Activated CD8-positive, alpha-beta T cell treated with anti-CD3 and anti-CD28 coated beads for 36 hours (primary cell): ENCODE measurements at regions not wholly inside any gene's neighbourhood (a gene's known extent, or its start where the extent isn't known, plus 50 kb on each side); places are given as distances from the start of the nearest gene placed in this dataset.

Experiments
- ATAC-seq: fragments of 200-7000 bp; cut with Tn5 transposase; one replicate; pipeline ENCODE4 v1.10.0; 2021; ENCODE audit warnings: mild to moderate bottlenecking, moderate library complexity
- CTCF ChIA-PET: fragments of 350-600 bp; sonication (Branson Sonifier 250); formaldehyde crosslinking; loops from one replicate; lab custom pipeline; 2021; ENCODE audit warnings: antibody characterized with exemption; lab: Charles Lee
- POLR2A ChIA-PET: fragments of 350-600 bp; sonication (Branson Sonifier 250); formaldehyde crosslinking; loops from one replicate; lab custom pipeline; 2021; ENCODE audit warnings: antibody characterized with exemption; lab: Charles Lee
- DNase-seq: peaks from one replicate; pipeline ENCODE4 v3.0.0-alpha.2; 2020
- H3K27ac Mint-ChIP-seq: one replicate; pipeline ENCODE4 v1.8.0; 2021; ENCODE audit warnings: mild to moderate bottlenecking, mixed read lengths
- H3K27me3 Mint-ChIP-seq: one replicate; pipeline ENCODE4 v1.8.0; 2021; ENCODE audit warnings: mixed read lengths
- H3K36me3 Mint-ChIP-seq: one replicate; pipeline ENCODE4 v1.8.0; 2021; ENCODE audit warnings: low read depth, mixed read lengths
- H3K4me1 Mint-ChIP-seq: one replicate; pipeline ENCODE4 v1.8.0; 2021; ENCODE audit warnings: low read depth, mixed read lengths
- H3K4me3 Mint-ChIP-seq: one replicate; pipeline ENCODE4 v1.8.0; 2021; ENCODE audit warnings: mild to moderate bottlenecking, moderate library complexity, mixed read lengths
- H3K9me3 Mint-ChIP-seq: one replicate; pipeline ENCODE4 v1.8.0; 2021; ENCODE audit warnings: mixed read lengths
- CTCF ChIP-seq: fragments of 200-600 bp; IDR thresholded peaks from one replicate; pipeline ENCODE4 v1.8.0; 2022; ENCODE audit warnings: antibody characterized with exemption, mild to moderate bottlenecking
- intact Hi-C: fragments of 100-400 bp; cut with micrococcal nuclease; formaldehyde crosslinking; loops from one replicate; pipeline ENCODE4 v1.10.0; 2022

- no peaks in the 10 kb centered on the region for H3K36me3 Mint-ChIP-seq
- DNase-seq (no peak), ATAC-seq (no peak)
- H3K9me3 Mint-ChIP-seq, result no peaks in the 10 kb centered on the region
- CTCF ChIA-PET, result no interaction called here
- intact Hi-C loops, result no loop called here
- H3K4me3 Mint-ChIP-seq, result no peak overlapping the region
- H3K27ac Mint-ChIP-seq, result no peak overlapping the region
- no peak for TF ChIP-seq CTCF
- no peaks in the 10 kb centered on the region for H3K4me1 Mint-ChIP-seq
- POLR2A ChIA-PET, result no interaction called here
- no peaks in the 10 kb centered on the region for H3K27me3 Mint-ChIP-seq
These were observed 454.0 kb upstream of the HS6ST1 start for GRCh38 chr2:128772671-128773070.

- H3K27me3 Mint-ChIP-seq, result no peaks in the 10 kb centered on the region
- no peaks in the 10 kb centered on the region for H3K9me3 Mint-ChIP-seq
- no peak overlapping the region for H3K27ac Mint-ChIP-seq
- CTCF ChIA-PET, result no interaction called here
- ATAC-seq, result no peak
- no peaks in the 10 kb centered on the region for H3K36me3 Mint-ChIP-seq
- POLR2A ChIA-PET, result no interaction called here
- intact Hi-C loops, result no loop called here
- DNase-seq, result no peak
- no peaks in the 10 kb centered on the region for H3K4me1 Mint-ChIP-seq
- no peak for TF ChIP-seq CTCF
- H3K4me3 Mint-ChIP-seq, result no peak overlapping the region
These were observed 455.1 kb upstream of the HS6ST1 start for GRCh38 chr2:128773641-128774319.

- DNase-seq (no peak), ATAC-seq (no peak)
- Mint-ChIP-seq H3K9me3 (no peaks in the 10 kb centered on the region), H3K27me3 (no peaks in the 10 kb centered on the region), H3K4me3 (no peak overlapping the region), H3K27ac (no peak overlapping the region), H3K4me1 (no peaks in the 10 kb centered on the region), H3K36me3 (no peaks in the 10 kb centered on the region)
- intact Hi-C loops, result no loop called here
- no peak for TF ChIP-seq CTCF
- ChIA-PET POLR2A (no interaction called here), CTCF (no interaction called here)
These were observed 455.9 kb upstream of the HS6ST1 start for GRCh38 chr2:128774320-128775216.

- CTCF ChIA-PET, result no interaction called here
- no peaks in the 10 kb centered on the region for H3K27me3 Mint-ChIP-seq
- no peak for DNase-seq
- no peaks in the 10 kb centered on the region for H3K36me3 Mint-ChIP-seq
- TF ChIP-seq CTCF, result no peak
- H3K4me3 Mint-ChIP-seq, result no peak overlapping the region
- intact Hi-C loops, result no loop called here
- no peaks in the 10 kb centered on the region for H3K4me1 Mint-ChIP-seq
- H3K9me3 Mint-ChIP-seq, result no peaks in the 10 kb centered on the region
- no peak overlapping the region for H3K27ac Mint-ChIP-seq
- POLR2A ChIA-PET, result no interaction called here
- ATAC-seq, result no peak
These were observed 456.7 kb upstream of the HS6ST1 start for GRCh38 chr2:128775217-128775913.

GRCh38 chr2:128775914-128776285, 457.2 kb upstream of the HS6ST1 start:
- POLR2A ChIA-PET, result no interaction called here
- intact Hi-C loops, result no loop called here
- Mint-ChIP-seq H3K9me3 (no peaks in the 10 kb centered on the region), H3K4me3 (no peak overlapping the region), H3K4me1 (no peaks in the 10 kb centered on the region), H3K27me3 (no peaks in the 10 kb centered on the region), H3K36me3 (no peaks in the 10 kb centered on the region), H3K27ac (no peak overlapping the region)
- DNase-seq (no peak), ATAC-seq (no peak)
- no peak for TF ChIP-seq CTCF
- CTCF ChIA-PET, result no interaction called here
